Upper lobe of left lung (tissue), 6 donors: ENCODE measurements at regions not wholly inside any gene's neighbourhood (a gene's known extent, or its start where the extent isn't known, plus 50 kb on each side); places are given as distances from the start of the nearest gene placed in this dataset.

Experiments used
- ATAC-seq, 2 donors: fragments of 200-7000 bp; cut with Tn5 transposase; one replicate each; pipeline ENCODE4 v1.9.1; 2022; ENCODE audit warnings: mild to moderate bottlenecking in 2 of 2, moderate library complexity in 2 of 2; ENCODE audit not compliant: low FRiP score in 2 of 2
- DNase-seq, 2 donors: peaks; one replicate each; pipeline ENCODE4 v3.0.0-alpha.2; 2019 to 2020
- H3K27ac ChIP-seq, 4 donors: fragments of 200-600 bp; sonication (generic); one replicate each; pipeline ENCODE4 v1.5.1; 2016 to 2019
- H3K27me3 ChIP-seq, 4 donors: fragments of 200-600 bp; sonication (generic); one replicate each; pipeline ENCODE4 v1.5.1; 2017 to 2019
- H3K36me3 ChIP-seq, 4 donors: fragments of 200-600 bp; sonication (generic); one replicate each; pipeline ENCODE4 v1.5.1; 2016 to 2019
- H3K4me1 ChIP-seq, 4 donors: fragments of 200-600 bp; sonication (generic); one replicate each; pipeline ENCODE4 v1.5.1; 2018 to 2019
- H3K4me3 ChIP-seq, 4 donors: fragments of 200-600 bp; sonication (generic); one replicate each; pipeline ENCODE4 v1.5.1; 2017 to 2019; ENCODE audit warnings: mild to moderate bottlenecking in 2 of 4, moderate library complexity in 1 of 4
- H3K9me3 ChIP-seq, 4 donors: fragments of 200-600 bp; sonication (generic); one replicate each; pipeline ENCODE4 v1.5.1; 2018 to 2019
- EP300 ChIP-seq, 4 donors: sonication (generic); formaldehyde crosslinking; IDR thresholded peaks; one replicate each; pipeline ENCODE4 v1.5.1; 2017; ENCODE audit warnings: antibody characterized with exemption in 4 of 4, control low read depth in 2 of 4
- POLR2A ChIP-seq, 4 donors: fragments of 450-650 bp; IDR thresholded peaks; one replicate each; pipeline ENCODE4 v1.5.1; 2016 to 2017; ENCODE audit warnings: antibody characterized with exemption in 4 of 4, mild to moderate bottlenecking in 2 of 4
- POLR2AphosphoS5 ChIP-seq, 2 donors: sonication (generic); formaldehyde crosslinking; IDR thresholded peaks; one replicate each; pipeline ENCODE4 v1.5.1; 2017; ENCODE audit warnings: antibody characterized with exemption in 2 of 2
- WGBS, 2 donors: methylation state at CpG; one replicate each; pipeline ENCODE4 v1.1.5; 2017 to 2018; 5-methylcytosine and 5-hydroxymethylcytosine counted together
- TF ChIP-seq, protein P1 (sequence below), 6 experiments: fragments of 450-650 bp in 4 of 6; fragments of 200-600 bp in 2 of 6; sonication (generic) in 2 of 6; IDR thresholded peaks; one replicate each; pipeline ENCODE4 v1.5.1; 2016 to 2019; ENCODE audit warnings: antibody characterized with exemption in 6 of 6
- donor health status: DM: no; HTN: no; CAD: no; lungs with moderate emphysema.
- donor health status: DM: no; HTN: yes; CAD: no; lungs with severe emphysema.

DNA sequence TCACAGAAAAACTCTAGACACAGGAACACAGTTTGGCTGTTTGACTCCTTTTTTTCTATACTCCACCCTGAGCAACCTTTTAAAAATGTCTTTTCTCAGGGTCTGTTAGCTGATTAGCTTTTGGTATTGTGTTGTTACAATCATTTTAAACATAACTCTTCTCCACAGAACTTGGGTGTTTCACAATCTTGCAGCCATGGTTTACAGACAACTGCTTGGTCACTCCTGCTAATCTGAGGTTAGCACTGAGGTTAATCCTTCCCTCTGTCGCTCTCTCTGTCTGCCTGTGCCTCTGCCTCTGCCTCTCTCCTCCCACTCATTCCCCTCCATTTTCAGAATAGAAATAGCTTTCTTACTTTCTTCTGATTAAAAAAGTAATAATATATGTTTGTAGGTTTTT is 62.4 kb upstream of the ZBED5 start:
- no peaks in the 10 kb centered on the region for H3K27me3 ChIP-seq
- H3K4me1 ChIP-seq: no peaks in the 10 kb centered on the region
- DNase-seq (no peak), ATAC-seq (peak in 1 of 2 donors; percentile 38)
- H3K4me3 ChIP-seq: no peak overlapping the region
- no peak overlapping the region for H3K27ac ChIP-seq
- H3K36me3 ChIP-seq: no peaks in the 10 kb centered on the region
- no peaks in the 10 kb centered on the region for H3K9me3 ChIP-seq
- WGBS, 2 donors: 52 to 68% methylated on average over 1 of the region's 1 CpG
- TF ChIP-seq, protein P1, sequence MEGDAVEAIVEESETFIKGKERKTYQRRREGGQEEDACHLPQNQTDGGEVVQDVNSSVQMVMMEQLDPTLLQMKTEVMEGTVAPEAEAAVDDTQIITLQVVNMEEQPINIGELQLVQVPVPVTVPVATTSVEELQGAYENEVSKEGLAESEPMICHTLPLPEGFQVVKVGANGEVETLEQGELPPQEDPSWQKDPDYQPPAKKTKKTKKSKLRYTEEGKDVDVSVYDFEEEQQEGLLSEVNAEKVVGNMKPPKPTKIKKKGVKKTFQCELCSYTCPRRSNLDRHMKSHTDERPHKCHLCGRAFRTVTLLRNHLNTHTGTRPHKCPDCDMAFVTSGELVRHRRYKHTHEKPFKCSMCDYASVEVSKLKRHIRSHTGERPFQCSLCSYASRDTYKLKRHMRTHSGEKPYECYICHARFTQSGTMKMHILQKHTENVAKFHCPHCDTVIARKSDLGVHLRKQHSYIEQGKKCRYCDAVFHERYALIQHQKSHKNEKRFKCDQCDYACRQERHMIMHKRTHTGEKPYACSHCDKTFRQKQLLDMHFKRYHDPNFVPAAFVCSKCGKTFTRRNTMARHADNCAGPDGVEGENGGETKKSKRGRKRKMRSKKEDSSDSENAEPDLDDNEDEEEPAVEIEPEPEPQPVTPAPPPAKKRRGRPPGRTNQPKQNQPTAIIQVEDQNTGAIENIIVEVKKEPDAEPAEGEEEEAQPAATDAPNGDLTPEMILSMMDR (IDR thresholded peaks at IDR 0.05): no peak
- TF ChIP-seq POLR2A (IDR thresholded peaks at IDR 0.05): no peak
- TF ChIP-seq POLR2AphosphoS5 (IDR thresholded peaks at IDR 0.05): no peak
- TF ChIP-seq EP300 (IDR thresholded peaks at IDR 0.05): no peak

DNA sequence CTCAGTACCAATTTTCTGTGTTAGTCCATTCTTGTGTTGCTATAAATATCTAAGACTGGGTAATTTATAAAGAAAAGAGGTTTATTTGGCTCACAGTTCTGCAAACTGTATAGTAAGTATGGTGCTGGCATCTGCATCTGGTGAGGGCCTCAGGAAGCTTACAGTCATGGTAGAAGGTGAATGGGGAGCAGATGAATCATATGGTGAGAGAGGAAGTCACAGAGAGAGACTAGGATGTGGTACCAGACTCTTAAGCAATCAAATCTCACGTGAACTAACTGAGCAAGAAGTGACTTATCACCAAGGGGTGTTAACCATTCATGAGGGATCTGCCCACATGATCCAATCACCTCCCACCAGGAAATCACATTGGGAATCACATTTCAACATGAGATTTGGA is 60.8 kb upstream of the ZBED5 start:
- Histone ChIP-seq H3K27ac (no peak overlapping the region), H3K27me3 (no peaks in the 10 kb centered on the region), H3K4me3 (no peak overlapping the region), H3K4me1 (no peaks in the 10 kb centered on the region), H3K9me3 (no peaks in the 10 kb centered on the region), H3K36me3 (no peaks in the 10 kb centered on the region)
- no peak for TF ChIP-seq POLR2AphosphoS5 (IDR thresholded peaks at IDR 0.05)
- no peak for TF ChIP-seq EP300 (IDR thresholded peaks at IDR 0.05)
- no peak for TF ChIP-seq POLR2A (IDR thresholded peaks at IDR 0.05)
- TF ChIP-seq, protein P1 (IDR thresholded peaks at IDR 0.05): no peak
- WGBS, 2 donors: 42 to 58% methylated on average over 1 of the region's 1 CpG
- no peak for ATAC-seq
- no peak for DNase-seq

DNA sequence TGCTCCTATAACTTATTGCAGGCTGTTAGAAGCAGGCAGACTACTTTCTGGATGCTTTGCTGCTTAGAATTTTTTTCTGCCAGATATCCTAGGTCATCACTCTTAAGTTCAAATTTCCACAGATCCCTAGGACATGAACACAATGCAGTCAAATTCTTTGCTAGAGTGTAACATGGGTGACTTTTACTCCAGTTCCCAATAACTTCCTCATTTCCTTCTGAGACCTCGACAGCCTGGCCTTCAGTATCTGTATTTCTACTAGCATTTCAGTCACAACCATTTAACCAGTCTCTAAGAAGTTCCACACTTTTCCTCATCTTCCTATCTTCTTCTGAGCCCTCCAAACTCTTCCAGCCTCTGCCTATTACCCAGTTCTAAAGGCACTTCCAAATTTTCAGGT is 60.4 kb upstream of the ZBED5 start:
- Histone ChIP-seq H3K9me3 (no peaks in the 10 kb centered on the region), H3K36me3 (no peaks in the 10 kb centered on the region), H3K27me3 (no peaks in the 10 kb centered on the region), H3K4me3 (no peak overlapping the region), H3K27ac (no peak overlapping the region), H3K4me1 (no peaks in the 10 kb centered on the region)
- peak in 1 of 2 donors; percentile 38 for ATAC-seq
- TF ChIP-seq POLR2A (IDR thresholded peaks at IDR 0.05) (no peak), EP300 (IDR thresholded peaks at IDR 0.05) (no peak), POLR2AphosphoS5 (IDR thresholded peaks at IDR 0.05) (no peak)
- TF ChIP-seq, protein P1 (IDR thresholded peaks at IDR 0.05): no peak
- WGBS, 2 donors: 77 to 82% methylated on average over 1 of the region's 1 CpG
- DNase-seq: no peak

DNA sequence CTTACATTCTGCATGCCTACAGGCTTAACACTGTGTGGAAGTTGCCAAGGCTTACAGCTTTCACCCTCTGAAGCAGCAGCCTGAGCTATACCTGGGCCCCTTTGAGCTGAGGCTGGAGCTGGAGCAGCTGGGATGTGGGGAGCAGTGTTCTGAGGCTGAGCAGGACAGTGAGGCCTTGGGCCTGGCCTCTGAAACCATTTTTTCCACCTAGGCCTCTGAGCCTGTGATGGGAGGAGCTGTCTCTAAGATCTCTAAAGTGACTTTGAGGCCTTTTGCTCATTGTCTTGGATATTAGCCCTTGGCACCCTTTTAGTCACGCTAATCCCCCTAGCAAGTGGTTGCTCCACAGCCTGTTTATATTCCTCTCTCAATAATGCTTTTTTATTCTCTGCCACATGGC is 59.9 kb upstream of the ZBED5 start:
- DNase-seq: no peak
- Histone ChIP-seq H3K27me3 (no peaks in the 10 kb centered on the region), H3K4me3 (no peak overlapping the region), H3K9me3 (no peaks in the 10 kb centered on the region), H3K27ac (no peak overlapping the region), H3K36me3 (no peaks in the 10 kb centered on the region), H3K4me1 (no peaks in the 10 kb centered on the region)
- TF ChIP-seq POLR2A (IDR thresholded peaks at IDR 0.05): no peak
- TF ChIP-seq EP300 (IDR thresholded peaks at IDR 0.05): no peak
- TF ChIP-seq POLR2AphosphoS5 (IDR thresholded peaks at IDR 0.05): no peak
- TF ChIP-seq, protein P1 (IDR thresholded peaks at IDR 0.05): no peak
- WGBS, 2 donors: 50 to 96% methylated on average over 1 of the region's 1 CpG
- no peak for ATAC-seq

DNA sequence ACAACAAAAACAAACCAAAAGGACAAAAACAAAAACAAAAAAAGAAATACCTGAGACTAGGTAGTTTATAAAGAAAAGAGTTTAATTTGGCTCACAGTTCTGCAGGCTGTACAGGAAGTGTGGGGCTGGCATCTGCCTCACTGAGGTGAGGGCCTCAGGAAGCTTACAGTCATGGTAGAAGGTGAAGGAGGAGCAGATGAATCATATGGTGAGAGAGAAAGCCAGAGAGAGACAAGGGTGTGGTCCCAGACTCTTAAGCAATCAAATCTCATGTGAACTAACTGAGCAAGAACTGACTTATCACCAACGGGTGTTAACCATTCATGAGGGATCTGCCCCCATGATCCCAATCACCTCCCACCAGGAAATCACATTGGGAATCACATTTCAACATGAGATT is 58.8 kb upstream of the ZBED5 start:
- 0% methylated on average over 1 of the region's 1 CpG for WGBS, 2 donors
- Histone ChIP-seq H3K4me1 (peaks cover 0 to 5% (median 2%) of the 10 kb centered on the region in 4 donors), H3K4me3 (no peak overlapping the region), H3K9me3 (no peaks in the 10 kb centered on the region), H3K27ac (no peak overlapping the region), H3K36me3 (no peaks in the 10 kb centered on the region), H3K27me3 (no peaks in the 10 kb centered on the region)
- peak in 1 of 2 donors; percentile 49 for ATAC-seq
- TF ChIP-seq POLR2AphosphoS5 (IDR thresholded peaks at IDR 0.05) (no peak), POLR2A (IDR thresholded peaks at IDR 0.05) (no peak), EP300 (IDR thresholded peaks at IDR 0.05) (no peak)
- TF ChIP-seq, protein P1 (IDR thresholded peaks at IDR 0.05): no peak
- DNase-seq: no peak
